ENCODE measurements at regions not wholly inside any gene's neighbourhood (a gene's known extent, or its start where the extent isn't known, plus 50 kb on each side); places are given as distances from the start of the nearest gene placed in this dataset.

DNA sequence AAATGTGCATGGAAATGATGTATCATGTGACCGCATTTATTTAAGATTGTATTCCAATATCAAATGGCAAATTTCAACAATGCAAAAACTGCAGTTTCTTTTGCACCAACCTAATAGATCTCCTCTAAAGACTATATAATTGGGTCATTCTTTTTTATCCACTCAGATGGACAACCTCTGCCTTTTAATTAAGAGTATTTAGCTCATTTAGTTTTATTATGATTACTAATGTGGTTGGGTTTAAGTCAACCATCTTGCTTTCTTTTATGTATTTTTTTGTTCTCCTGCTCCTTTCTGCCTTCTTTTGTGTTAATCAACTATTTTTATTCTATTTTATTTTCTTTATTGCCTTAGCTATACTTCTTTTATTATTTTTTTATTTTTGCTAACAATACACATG, 468.5 kb upstream of the MKI67 start:
- no peak for DNase-seq

DNA sequence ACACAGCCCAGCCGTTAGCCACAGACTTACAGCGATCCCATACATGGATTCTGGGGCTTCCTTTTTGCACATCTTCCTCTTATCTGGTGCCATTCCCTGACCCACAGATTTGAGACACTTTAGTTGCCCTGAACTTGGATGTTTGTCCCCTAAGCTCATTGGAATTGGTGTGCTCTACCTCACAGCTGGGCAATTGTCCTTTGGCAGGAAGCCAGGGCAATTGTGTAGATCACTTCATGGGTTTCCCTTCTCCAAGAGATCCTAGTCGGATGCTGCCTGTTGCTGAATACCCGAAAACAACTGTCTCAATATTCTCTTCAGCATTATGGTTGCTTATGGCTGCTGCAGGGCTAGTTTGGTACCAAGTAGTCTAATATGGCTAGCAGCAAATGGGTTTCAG, 470.7 kb upstream of the MKI67 start:
- no peak for DNase-seq

DNA sequence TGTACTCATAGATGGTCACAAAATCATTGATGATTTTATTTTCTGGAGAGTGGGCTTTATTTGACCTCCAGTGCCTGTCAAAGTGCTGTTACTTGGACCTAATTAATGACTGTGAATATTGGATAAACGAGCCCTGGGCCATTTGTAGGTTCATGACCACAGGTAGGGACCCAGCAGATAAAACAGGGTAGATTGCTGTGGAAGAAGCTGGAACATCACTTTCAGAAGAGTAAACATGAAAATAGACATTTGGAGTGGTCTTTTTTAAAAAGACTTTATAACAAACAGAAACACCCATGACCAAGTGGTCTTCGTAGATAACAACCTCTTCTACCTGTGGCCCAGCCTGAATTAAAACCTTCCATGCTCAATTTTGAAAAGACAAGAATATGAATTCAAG, 472.8 kb upstream of the MKI67 start:
- no peak for DNase-seq

DNA sequence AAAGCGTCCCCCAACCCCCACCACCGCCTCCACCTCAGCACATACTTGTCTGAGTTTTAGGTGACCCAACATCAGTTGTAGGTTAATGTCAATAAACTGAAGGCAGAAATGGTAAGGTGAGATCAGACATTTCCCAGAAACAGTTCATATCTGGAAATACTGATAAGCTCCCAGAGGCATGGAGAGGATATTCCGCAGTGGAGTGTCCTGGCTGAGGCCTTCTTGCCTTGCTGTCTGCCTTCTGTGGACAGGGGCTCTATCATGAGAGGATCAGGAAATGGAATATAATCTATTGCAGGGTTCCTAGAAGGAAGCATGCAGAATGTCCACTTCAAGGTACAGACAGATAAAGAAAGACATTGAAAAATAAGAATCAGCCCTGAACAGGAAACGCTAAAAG, 473.3 kb upstream of the MKI67 start:
- no peak for DNase-seq

DNA sequence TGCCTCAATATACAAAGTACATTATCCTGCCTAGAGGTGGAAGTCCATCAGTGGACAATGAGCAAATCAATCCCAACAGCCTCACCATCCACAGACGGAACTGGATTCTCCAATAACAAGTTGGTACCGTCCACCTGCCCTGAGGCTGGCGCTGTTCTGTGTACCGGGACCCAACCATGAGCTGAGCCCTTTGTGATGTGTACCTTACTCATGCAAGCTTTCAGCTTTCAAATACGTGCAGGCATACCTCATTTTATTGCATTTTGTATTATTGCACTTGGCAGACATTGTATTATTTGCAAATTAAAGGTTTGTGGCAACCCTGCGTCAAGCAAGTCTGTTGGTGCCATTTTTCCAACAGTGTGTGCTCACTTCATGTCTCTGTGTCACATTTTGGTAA, 476.0 kb upstream of the MKI67 start:
- DNase-seq: no peak

DNA sequence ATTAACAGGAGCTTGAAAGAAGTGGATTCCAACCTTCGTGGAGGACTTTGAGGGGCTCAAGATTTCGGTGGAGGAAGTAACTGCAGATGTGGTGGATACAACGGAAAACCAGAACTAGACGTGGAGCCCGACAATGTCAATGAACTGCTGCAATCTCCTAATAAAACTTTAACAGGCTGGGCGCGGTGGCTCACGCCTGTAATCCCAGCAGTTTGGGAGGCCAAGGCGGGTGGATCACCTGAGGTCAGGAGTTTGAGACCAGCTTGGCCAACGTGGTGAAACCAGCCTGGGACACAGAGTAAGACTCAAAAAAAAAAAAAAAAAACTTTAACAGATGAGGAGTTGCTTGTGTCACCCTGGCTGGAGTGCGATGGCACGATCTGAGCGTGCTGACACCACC, 477.8 kb upstream of the MKI67 start:
- DNase-seq: no peak

DNA sequence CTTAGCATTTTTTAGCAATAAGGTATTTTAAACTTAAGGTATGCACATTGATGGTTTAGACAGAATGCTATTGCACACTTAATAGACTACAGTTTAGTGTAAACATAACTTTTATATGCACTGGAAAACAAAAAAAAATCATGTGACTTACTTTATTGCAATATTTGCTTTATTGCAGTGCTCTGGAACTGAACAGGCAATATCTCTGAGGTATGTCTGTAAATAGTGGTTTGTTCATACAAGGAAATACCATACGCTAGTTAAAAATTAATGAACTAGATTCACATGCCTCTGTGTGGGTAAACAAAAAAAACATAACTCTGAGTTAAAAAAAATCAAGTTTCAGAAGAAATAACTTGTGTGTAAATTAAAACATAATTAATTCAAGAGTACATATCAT, 479.0 kb upstream of the MKI67 start:
- no peak for DNase-seq

DNA sequence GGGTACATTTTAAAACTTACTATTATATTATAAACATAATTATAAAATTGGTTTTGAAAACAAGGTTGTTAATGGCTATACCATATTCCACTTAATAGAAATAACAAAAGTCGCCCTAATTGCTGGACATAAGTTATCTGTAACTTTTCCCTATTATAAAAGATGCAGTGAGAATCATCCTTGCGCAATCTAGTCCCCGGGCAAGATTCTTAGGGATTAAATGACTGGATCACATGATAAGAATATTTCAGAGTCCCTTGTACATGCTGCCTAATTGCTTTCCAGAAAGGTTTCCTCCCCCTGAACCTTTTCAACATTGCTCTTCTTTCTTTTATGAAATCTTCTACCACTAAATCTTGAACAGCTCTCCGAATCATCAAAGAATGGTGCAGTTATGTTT, 479.8 kb upstream of the MKI67 start:
- no peak for DNase-seq

DNA sequence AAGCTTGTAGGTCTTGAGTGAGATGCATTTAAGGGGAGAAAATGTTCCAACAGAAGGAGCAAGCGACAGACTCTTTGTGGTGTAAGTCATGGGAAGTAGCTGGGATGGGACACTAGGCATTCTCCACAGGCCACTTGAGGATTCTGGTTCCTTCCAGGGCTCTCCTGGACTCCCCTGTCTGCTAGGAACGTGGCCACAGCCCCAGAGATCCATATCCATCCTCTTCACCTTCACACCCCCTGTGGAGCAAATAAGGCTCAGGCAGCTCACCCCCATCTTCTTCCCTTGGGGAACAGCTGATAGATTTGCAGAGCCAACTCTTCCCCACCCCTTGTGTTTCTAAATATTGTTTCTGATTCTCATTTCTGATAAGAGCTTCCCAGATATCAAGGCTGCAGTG, 482.6 kb upstream of the MKI67 start:
- DNase-seq: no peak

DNA sequence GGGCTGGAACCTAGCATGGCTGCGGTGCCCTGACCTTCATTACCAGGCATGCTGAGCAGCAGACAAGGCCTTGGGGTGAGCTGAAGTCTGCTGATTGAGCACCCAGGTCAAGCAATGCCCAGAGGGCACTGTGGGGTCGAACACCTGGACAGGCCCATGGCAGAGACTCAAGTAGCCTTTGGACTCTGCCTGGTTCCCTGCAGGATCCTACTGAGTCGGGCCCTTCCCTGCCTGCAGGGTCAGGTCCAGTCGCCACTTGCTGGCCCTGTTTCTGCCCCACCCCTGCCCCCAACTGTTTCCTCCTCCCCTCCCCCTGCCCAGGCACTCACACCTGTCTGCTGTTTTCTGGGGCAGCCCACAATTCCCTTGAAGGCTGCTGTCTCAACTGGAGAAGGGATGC, 483.2 kb upstream of the MKI67 start:
- no peak for DNase-seq

DNA sequence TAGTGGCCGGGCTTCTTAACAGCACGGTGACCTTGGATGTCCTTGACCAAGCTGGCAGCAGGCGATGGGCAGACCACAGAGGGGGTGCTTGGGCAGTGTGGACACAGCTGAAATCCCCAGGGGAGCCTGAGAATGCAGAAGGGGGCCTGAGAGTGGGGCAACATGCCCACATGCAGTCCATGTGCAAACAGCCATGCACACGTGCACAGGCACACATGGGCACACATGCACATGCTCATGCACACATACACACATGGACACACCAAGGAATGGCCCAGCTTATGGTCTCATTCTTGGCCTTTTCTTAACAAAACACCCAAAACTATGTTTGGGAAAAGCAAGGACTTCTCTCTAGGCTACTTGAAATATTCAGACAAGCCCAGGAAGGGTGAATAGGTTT, 483.9 kb upstream of the MKI67 start:
- no peak for DNase-seq

DNA sequence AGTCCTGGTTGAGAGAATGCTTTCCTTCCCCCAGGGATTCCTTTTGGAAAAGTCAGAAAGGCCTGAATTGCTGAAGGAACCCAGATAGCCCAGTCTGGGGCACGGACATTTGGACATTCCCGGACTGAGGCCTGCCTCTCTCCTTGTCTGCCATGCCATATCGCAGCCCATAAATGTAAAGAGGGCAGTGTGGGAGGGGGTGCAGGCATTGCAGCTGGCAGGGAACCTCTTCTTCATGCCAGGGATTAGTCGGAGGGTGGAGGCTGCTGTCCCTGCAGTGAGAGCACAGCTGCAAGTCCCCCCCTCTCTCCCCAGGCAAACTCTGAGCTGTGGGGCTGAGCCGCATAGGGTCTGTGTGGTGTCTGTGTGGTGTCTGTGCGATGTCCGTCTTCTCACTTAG, 486.0 kb upstream of the MKI67 start:
- DNase-seq: no peak

DNA sequence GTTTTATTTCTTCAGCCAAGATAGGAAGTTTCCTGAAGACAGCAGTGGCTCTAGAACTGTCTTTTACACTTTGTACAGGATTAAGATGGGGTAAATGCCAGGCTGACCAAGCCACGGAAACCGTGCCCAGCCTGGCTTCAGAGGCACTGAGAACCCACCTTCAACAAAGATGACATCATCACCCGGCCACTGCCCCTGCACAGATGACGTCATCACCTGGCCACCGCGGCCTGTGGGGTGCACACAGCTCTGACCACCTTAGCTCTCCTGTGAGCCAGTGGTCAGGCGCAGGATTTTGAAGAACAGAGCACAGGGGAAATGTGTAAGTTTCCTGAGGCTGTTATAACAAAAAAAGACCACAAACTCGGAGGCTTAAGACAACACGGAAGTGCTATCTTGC, 486.4 kb upstream of the MKI67 start:
- DNase-seq: no peak

DNA sequence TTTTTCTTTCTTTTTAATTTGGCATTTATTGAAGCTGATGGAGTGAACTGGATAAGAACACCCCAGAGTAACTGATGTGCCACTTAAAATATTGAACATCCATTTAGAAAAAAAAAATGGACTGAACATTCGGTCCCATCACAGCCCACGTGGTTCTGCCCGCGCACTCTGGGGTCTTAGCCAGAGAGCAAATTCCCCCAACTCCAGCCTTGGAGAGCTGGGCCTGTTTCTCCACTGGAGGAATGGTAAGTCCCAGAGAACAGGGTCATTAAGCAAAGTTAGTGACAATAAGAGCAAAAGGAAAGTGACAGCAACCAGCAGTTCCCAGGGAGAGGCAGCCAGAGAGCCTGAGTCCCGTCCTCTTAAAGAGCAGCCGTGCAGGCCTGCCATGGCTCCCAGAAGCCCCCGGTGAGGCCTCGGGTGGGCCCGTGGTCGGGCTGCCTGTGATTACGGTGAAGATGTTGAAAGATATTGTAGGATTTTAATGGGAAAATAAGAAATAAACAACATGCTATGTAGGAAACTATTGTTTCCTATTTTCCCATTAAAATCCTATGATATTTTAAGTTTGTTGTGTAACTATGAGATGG, 487.9 kb upstream of the MKI67 start:
- no peak for DNase-seq

DNA sequence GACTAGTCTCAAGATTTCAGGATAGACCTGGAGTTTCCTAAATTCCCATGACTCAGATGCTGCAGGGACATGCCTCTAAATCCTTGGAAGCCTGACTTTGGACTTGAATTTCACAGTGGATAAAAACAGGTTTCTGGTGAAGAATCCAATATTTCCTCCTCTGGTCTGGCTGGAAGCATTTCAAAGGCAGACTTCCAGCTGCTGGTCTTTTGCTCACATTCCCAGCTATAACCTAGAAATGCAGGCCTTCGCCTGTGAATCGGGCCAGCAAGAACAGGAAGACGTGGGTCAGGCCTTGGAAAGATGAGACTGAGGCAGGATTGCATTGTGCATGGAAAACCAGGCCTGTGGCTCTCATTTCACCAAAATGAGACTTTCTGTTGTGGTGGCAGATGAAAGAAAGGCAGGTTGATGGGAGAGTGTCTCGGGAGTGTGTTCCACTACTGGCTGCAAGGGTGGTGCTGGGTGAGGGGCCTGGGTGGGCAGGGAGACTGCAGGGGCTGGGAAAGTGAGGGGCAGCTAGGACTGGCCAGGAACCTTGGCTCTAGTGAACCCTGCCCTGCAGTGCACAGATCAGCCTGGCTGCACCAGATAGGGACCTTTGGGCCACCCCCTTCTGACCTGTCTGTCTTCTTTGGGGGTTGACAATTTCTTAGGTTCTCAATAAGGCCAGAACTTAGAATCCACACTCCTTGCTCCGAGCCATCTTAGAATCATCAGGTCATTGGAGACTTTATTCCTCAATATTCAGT, 488.8 kb upstream of the MKI67 start:
- DNase-seq: no peak

DNA sequence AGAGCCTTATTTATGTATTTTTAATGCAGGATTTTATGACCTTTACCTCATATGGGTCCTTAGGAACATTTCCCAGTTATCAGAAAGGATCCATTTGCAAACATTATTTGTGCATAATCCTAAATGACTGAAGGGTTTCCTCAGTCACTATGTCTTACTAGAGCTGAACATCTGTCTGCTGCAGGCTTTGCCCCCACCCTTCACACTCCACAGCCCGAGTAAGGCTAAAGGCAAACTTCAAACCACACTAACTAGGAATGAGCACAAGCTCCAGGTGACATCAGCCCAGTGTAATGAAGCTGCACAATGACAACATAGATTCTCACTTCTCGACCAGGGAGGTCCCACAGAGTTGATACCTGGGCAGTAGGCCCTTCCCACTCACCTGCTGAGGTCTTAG, 491.3 kb upstream of the MKI67 start:
- DNase-seq: no peak

DNA sequence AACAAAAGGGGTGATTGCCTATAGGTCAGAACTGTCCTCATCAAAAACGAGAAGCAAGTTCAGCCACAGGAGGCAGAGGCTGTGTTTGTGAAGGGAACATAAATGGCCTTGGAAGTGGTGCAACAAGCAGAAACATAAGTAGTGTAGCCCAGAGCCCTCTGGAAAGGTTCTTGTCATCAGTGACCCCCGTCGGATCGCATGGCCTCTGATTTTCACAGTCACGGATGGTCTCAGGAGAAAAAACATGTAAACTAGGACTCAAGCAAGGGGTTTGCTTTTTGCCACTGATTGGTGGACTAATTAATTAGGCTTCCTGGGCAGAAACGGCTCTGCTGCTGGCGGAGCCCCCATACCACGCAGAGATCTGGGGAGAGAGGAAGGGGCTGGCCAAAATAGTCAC, 496.5 kb upstream of the MKI67 start:
- DNase-seq: no peak

DNA sequence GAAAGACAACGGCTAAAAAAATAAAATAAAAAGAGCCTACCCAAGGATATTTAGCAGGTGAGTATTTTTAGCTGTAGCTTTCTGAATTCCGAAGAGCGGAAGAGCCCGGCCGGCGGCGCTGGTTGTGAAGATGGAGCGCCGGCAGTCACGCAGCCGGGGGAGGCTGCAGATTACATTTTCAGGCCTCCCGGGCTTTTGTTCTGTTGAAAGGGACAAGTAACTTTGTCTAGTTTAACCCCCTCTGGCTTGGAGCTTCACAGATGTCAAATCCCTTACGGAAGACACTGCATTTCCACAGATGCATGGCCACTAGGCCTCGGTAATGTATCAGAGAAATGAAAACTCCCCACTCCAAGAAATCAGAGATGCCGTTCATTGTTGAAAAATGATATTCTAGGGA, 497.6 kb upstream of the MKI67 start:
- no peak for DNase-seq

DNA sequence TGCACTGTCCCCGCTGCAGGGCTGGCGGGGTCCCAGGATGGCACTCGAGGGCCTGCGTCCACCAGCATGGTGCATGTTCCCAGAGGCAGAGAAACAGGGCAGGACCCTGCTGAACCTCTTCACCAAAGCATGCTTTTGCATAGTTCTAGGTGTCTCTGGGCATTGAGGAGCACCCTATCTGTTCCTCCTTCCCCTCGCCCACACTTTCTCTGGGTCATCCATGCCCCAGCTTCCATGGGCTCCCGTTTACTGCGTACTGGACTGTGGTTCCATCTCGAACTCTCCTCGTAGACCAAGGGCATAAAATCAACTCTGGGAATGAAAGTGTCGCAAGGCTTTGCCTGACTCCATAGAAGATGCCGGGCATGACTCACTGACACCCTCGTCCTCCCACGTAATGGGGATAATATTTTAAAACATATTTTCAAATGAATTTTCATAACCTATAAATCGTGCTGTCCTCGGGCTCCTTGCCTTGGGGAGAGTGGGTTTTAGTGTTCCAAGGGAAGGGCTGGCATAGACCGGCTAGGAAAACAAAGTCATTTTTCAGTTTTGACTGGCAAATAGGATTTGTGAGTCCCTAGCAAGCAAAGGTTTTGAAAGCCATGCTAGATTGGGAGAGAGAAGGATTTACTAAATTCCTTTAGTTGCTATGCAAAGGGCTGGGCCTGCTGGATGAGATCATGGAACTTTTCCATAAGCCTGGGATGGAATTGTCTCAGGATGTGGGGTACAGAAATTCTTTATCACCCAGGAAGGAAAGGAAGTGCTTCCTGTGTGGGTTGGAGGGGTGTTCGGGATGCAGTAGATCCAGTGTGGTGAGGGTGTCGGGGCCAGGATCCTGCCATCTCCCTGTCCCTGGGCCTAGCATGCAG, 498.7 kb upstream of the MKI67 start:
- no peak for DNase-seq

DNA sequence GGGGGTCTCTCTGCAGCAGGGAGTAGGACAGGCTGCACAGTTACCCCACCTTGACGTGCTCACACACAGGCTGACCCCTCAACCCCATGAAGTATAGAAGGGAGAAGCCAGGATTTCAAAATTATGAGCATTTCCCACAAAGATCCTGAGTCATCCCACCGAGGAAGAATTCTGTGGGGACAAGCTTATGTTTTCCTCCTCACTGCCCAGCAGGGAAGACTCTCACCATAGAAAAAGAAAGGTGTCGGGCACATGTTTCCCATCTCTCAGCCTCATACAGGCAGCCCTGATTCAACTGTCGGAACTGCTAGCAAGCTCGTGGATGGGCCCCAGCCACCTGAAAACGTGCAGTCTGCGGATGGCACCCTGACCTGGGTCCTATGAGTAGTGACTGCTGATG, 499.7 kb upstream of the MKI67 start:
- DNase-seq: no peak

DNA sequence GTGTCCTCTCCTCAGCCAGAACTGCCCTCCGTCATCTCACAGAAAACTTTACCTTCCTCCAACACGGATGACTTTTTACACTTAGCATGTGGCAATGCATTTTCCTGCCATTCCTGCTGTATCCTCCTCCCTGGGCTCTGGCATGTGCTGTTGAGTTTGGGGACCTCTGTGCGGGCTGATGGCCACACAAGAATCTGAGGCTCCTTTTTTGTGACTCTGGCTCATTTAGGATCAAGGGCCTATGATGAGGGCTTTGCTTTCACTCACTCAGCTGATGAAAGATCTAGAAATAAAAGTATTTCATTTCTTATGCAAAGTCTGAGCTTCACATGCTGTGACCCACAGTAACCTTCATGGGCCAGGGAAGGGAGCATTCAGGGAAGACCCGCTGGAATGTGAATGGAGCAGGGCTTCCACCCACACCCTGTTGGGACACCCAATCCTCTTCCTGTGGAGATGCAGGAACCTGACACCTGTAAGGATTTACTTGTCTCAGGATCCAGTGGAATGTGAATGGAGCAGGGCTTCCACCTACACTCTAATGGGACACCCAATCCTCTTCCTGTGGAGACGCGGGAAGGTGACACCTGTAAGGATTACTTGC, 500.3 kb upstream of the MKI67 start:
- no peak for DNase-seq

DNA sequence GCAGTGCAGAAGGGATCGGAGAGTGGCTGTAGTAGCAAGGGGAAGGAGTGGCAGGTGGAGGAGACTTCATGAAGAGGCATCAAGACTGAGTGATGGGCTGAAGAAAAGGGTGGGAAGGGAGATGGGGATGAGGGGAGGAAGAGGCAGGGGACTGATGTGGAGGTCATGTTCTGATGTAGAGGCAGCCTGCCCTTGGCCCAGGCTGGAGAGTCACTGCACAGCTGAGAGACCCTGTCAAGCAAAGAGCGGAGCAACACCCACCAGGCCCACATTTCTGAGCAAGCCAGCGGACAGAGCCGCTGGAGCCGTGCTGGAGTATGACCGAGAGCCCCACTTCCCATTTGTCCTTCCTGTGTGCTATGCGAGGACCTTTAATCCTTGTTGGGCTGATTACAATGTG, 501.6 kb upstream of the MKI67 start:
- no peak for DNase-seq

DNA sequence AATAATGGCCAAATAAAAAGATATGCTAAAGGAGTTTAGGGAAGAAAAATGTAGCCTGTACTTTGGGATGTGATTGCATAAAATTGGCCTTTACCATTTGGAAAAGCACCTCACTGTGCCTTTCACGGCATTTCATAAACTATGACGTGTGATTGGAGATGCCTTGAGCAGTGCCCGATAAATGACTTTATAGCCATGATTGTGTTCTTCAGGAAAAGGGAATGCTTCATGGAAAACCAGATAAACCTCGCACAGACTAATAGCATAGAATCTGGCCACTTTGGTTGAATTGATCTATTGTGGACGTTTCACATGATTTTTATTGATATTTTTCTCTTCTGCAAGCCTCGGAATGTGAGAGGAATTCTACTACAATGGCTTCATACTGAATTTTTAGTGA, 502.0 kb upstream of the MKI67 start:
- no peak for DNase-seq
